Ovary (tissue), 3 donors: ENCODE measurements at regions not wholly inside any gene's neighbourhood (a gene's known extent, or its start where the extent isn't known, plus 50 kb on each side); places are given as distances from the start of the nearest gene placed in this dataset.

Experiments
- EP300 ChIP-seq: sonication (generic); formaldehyde crosslinking; IDR thresholded peaks from one replicate; pipeline ENCODE4 v1.6.1; 2017; ENCODE audit warnings: antibody characterized with exemption
- POLR2A ChIP-seq: fragments of 450-650 bp; IDR thresholded peaks from one replicate; pipeline ENCODE4 v1.6.1; 2017; ENCODE audit warnings: antibody characterized with exemption, mild to moderate bottlenecking, moderate library complexity
- TF ChIP-seq, protein P1 (sequence below), 3 donors: fragments of 450-650 bp in 2 of 3; fragments of 200-600 bp in 1 of 3; IDR thresholded peaks; one replicate each; pipeline versions ENCODE4 v1.5.1 to v1.8.0; 2016 to 2022; ENCODE audit warnings: antibody characterized with exemption in 3 of 3, mild to moderate bottlenecking in 1 of 3
- donor health status: DM: no; HTN: no; CAD: no.

DNA sequence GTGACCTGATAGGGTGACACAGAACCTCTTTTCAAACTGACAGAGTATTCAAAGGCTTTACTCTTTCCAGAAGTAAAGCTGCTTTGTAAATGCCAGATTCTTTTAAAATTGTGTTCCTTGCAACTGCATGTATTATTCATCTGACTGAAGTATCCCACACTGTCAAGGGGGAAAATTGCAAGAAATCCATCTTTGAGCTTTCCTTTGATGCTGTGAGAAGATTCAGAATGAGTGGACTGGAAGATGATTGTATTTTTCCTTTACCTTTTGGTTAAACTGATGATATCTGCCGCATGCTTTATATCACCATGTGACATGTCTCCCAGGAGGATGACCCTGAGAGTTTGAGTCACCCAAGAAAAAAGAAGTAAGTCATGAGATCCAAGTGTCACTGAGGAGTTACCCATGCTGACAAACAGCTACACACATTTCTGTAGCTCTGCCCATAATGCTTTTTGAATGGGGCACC is 250.8 kb upstream of the CBLB start:
- TF ChIP-seq, protein P1, sequence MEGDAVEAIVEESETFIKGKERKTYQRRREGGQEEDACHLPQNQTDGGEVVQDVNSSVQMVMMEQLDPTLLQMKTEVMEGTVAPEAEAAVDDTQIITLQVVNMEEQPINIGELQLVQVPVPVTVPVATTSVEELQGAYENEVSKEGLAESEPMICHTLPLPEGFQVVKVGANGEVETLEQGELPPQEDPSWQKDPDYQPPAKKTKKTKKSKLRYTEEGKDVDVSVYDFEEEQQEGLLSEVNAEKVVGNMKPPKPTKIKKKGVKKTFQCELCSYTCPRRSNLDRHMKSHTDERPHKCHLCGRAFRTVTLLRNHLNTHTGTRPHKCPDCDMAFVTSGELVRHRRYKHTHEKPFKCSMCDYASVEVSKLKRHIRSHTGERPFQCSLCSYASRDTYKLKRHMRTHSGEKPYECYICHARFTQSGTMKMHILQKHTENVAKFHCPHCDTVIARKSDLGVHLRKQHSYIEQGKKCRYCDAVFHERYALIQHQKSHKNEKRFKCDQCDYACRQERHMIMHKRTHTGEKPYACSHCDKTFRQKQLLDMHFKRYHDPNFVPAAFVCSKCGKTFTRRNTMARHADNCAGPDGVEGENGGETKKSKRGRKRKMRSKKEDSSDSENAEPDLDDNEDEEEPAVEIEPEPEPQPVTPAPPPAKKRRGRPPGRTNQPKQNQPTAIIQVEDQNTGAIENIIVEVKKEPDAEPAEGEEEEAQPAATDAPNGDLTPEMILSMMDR (IDR thresholded peaks at IDR 0.05) = no peak
- no peak for TF ChIP-seq POLR2A
- TF ChIP-seq EP300 = no peak
